ENCODE measurements at regions not wholly inside any gene's neighbourhood (a gene's known extent, or its start where the extent isn't known, plus 50 kb on each side); places are given as distances from the start of the nearest gene placed in this dataset.

- TF ChIP-seq DPF2 (IDR thresholded peaks at IDR 0.05), result peak; percentile 74
- TF ChIP-seq AFF4 (CRISPR knock-in tag; IDR thresholded peaks at IDR 0.05), result no peak
- TF ChIP-seq STAG1 (CRISPR knock-in tag; IDR thresholded peaks at IDR 0.05; ENCODE audit: borderline replicate concordance), result no peak
- TF ChIP-seq NCOA2 (IDR thresholded peaks at IDR 0.05; ENCODE audit: partially characterized antibody in 2 of 2), result no peak
- TF ChIP-seq ZNF23 (CRISPR knock-in tag; IDR thresholded peaks at IDR 0.05), result no peak
- TF ChIP-seq FOXA1 (IDR thresholded peaks at IDR 0.05; ENCODE audit: borderline replicate concordance), result no peak
- no peak for TF ChIP-seq CBX3 (IDR thresholded peaks at IDR 0.05; ENCODE audit: borderline replicate concordance in 1 of 2, low read length in 2 of 2)
- peak; percentile 54; the same call in 1 of the 2 replicates for TF ChIP-seq MTA3 (IDR thresholded peaks at IDR 0.05; ENCODE audit: borderline replicate concordance)
- no peak for TF ChIP-seq ZNF561 (CRISPR knock-in tag; conservative IDR thresholded peaks at IDR 0.05)
- TF ChIP-seq ZBTB34 (CRISPR knock-in tag; IDR thresholded peaks at IDR 0.05), result no peak
- no peak for TF ChIP-seq PHF8 (IDR thresholded peaks at IDR 0.05; ENCODE audit: borderline replicate concordance, low read length)
- TF ChIP-seq NR0B1 (IDR thresholded peaks at IDR 0.05; ENCODE audit: partially characterized antibody), result no peak
- TF ChIP-seq MYBL2 (IDR thresholded peaks at IDR 0.05; ENCODE audit: low read depth), result no peak
- no peak for TF ChIP-seq MYBL2 (CRISPR knock-in tag; IDR thresholded peaks at IDR 0.05; ENCODE audit: borderline replicate concordance)
- no peak for TF ChIP-seq OTX1 (CRISPR knock-in tag; IDR thresholded peaks at IDR 0.05)
- no peak for TF ChIP-seq ZNF311 (CRISPR knock-in tag; IDR thresholded peaks at IDR 0.05)
- peak; percentile 44; the same call in 1 of the 2 replicates for TF ChIP-seq MTA2 (IDR thresholded peaks at IDR 0.05; ENCODE audit: low read depth)
- TF ChIP-seq POLR2A (conservative IDR thresholded peaks at IDR 0.05), result no peak
- peak; percentile 69 for TF ChIP-seq NFIC (IDR thresholded peaks at IDR 0.05)
- TF ChIP-seq KDM5B (IDR thresholded peaks at IDR 0.05; ENCODE audit: insufficient replicate concordance, low read depth, low read length), result no peak
- TF ChIP-seq HMGN3 (IDR thresholded peaks at IDR 0.05; ENCODE audit: borderline replicate concordance, extremely low read depth, insufficient read length, low read depth, low read length), result no peak
- TF ChIP-seq ZC3H11A (IDR thresholded peaks at IDR 0.05; ENCODE audit: low read depth, low read length), result no peak
- TF ChIP-seq ZBTB26 (CRISPR knock-in tag; IDR thresholded peaks at IDR 0.05), result no peak
Measured at GRCh38 chr2:134132490-134132857, 121.4 kb upstream of the MGAT5 start (continued).
